ENCODE measurements at regions not wholly inside any gene's neighbourhood (a gene's known extent, or its start where the extent isn't known, plus 50 kb on each side); places are given as distances from the start of the nearest gene placed in this dataset.

GRCh38 chr12:3336606-3337311, 154.2 kb upstream of the PRMT8 start:
- no peak for DNase-seq (ENCODE audit: low read depth in 2 of 2)

- DNase-seq (ENCODE audit: low read depth in 2 of 2), result no peak
Measured at GRCh38 chr12:3337944-3338343, 153.1 kb upstream of the PRMT8 start.

GRCh38 chr12:3339221-3339620, 151.8 kb upstream of the PRMT8 start:
- DNase-seq (ENCODE audit: low read depth in 2 of 2), result no peak

- DNase-seq (ENCODE audit: low read depth in 2 of 2), result no peak
Measured at GRCh38 chr12:3341594-3341993, 149.4 kb upstream of the PRMT8 start.

- DNase-seq (ENCODE audit: low read depth in 2 of 2), result peak; percentile 5 to 10
Measured at GRCh38 chr12:3342051-3342450, 149.0 kb upstream of the PRMT8 start.

- DNase-seq (ENCODE audit: low read depth in 2 of 2), result no peak
Measured at GRCh38 chr12:3348055-3348454, 142.9 kb upstream of the PRMT8 start.

- DNase-seq (ENCODE audit: low read depth in 2 of 2), result no peak
Measured at GRCh38 chr12:3350432-3350831, 140.6 kb upstream of the PRMT8 start.

GRCh38 chr12:3351731-3352130, 139.3 kb upstream of the PRMT8 start:
- no peak for DNase-seq (ENCODE audit: low read depth in 2 of 2)

GRCh38 chr12:3352230-3352629, 138.8 kb upstream of the PRMT8 start:
- no peak for DNase-seq (ENCODE audit: low read depth in 2 of 2)

- no peak for DNase-seq (ENCODE audit: low read depth in 2 of 2)
Measured at GRCh38 chr12:3353621-3354020, 137.4 kb upstream of the PRMT8 start.

- DNase-seq (ENCODE audit: low read depth in 2 of 2), result no peak
Measured at GRCh38 chr12:3354586-3354985, 136.4 kb upstream of the PRMT8 start.

GRCh38 chr12:3355378-3355900, 135.6 kb upstream of the PRMT8 start:
- DNase-seq (ENCODE audit: low read depth in 2 of 2), result no peak

GRCh38 chr12:3357950-3358525, 133.0 kb upstream of the PRMT8 start:
- DNase-seq (ENCODE audit: low read depth in 2 of 2), result no peak

GRCh38 chr12:3359478-3359877, 131.5 kb upstream of the PRMT8 start:
- DNase-seq (ENCODE audit: low read depth in 2 of 2), result no peak

GRCh38 chr12:3361146-3361545, 129.9 kb upstream of the PRMT8 start:
- no peak for DNase-seq (ENCODE audit: low read depth in 2 of 2)

GRCh38 chr12:3362737-3363136, 128.3 kb upstream of the PRMT8 start:
- no peak for DNase-seq (ENCODE audit: low read depth in 2 of 2)

- no peak for DNase-seq (ENCODE audit: low read depth in 2 of 2)
Measured at GRCh38 chr12:3363608-3364007, 127.4 kb upstream of the PRMT8 start.

- DNase-seq (ENCODE audit: low read depth in 2 of 2), result no peak
Measured at GRCh38 chr12:3364226-3364625, 126.8 kb upstream of the PRMT8 start.

- no peak for DNase-seq (ENCODE audit: low read depth in 2 of 2)
Measured at GRCh38 chr12:3364661-3365462, 126.1 kb upstream of the PRMT8 start.

- DNase-seq (ENCODE audit: low read depth in 2 of 2), result no peak
Measured at GRCh38 chr12:3365463-3366411, 125.3 kb upstream of the PRMT8 start.

GRCh38 chr12:3366451-3367110, 124.4 kb upstream of the PRMT8 start:
- DNase-seq (ENCODE audit: low read depth in 2 of 2), result no peak

Data from fibroblast of skin of left biceps (primary cell).